ENCODE measurements at regions not wholly inside any gene's neighbourhood (a gene's known extent, or its start where the extent isn't known, plus 50 kb on each side); places are given as distances from the start of the nearest gene placed in this dataset.

DNA sequence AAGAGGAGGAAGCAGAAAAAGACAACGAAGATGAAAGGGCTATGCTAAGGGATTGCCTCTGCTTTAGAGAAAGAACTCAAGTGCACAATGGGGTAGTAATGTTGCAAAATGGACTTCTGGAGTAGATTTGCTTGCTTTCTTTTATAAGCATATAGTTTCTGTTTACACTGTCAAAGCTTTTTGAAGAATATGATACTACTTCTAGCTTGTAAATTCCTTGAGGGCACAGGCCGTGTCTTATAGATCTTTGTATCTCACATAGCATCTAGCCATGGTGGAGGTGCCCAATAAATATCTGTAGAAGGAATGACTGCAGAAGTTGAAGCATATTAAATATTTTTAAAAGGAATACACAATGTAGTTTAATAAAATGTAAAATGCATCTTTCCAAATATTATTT lies 147.8 kb upstream of the ZIC3 start:
- TF ChIP-seq, protein P1, sequence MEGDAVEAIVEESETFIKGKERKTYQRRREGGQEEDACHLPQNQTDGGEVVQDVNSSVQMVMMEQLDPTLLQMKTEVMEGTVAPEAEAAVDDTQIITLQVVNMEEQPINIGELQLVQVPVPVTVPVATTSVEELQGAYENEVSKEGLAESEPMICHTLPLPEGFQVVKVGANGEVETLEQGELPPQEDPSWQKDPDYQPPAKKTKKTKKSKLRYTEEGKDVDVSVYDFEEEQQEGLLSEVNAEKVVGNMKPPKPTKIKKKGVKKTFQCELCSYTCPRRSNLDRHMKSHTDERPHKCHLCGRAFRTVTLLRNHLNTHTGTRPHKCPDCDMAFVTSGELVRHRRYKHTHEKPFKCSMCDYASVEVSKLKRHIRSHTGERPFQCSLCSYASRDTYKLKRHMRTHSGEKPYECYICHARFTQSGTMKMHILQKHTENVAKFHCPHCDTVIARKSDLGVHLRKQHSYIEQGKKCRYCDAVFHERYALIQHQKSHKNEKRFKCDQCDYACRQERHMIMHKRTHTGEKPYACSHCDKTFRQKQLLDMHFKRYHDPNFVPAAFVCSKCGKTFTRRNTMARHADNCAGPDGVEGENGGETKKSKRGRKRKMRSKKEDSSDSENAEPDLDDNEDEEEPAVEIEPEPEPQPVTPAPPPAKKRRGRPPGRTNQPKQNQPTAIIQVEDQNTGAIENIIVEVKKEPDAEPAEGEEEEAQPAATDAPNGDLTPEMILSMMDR (IDR thresholded peaks at IDR 0.05), result no peak
- no peak for TF ChIP-seq ZFX (IDR thresholded peaks at IDR 0.05; ENCODE audit: borderline replicate concordance)
